Kidney (tissue), 13 donors: ENCODE measurements at regions not wholly inside any gene's neighbourhood (a gene's known extent, or its start where the extent isn't known, plus 50 kb on each side); places are given as distances from the start of the nearest gene placed in this dataset.

Experiments used
- DNase-seq, 5 donors: peaks; one replicate each; pipeline ENCODE4 v3.0.0-alpha.2; 2013 to 2020
- FAIRE-seq: peaks from 2 replicates; lab custom pipeline; 2012; peaks lifted over from hg19 to GRCh38; lab: Jason Lieb, UNC
- H3K27ac ChIP-seq, 2 donors: one replicate each; pipeline ENCODE4 v1.7.0; 2013; ENCODE audit warnings: low read depth in 2 of 2, low read length in 2 of 2, inconsistent platforms in 1 of 2
- H3K27me3 ChIP-seq: one replicate; pipeline ENCODE4 v1.7.1; 2013; ENCODE audit warnings: low read length, inconsistent platforms; ENCODE audit not compliant: control insufficient read depth, insufficient read depth
- H3K36me3 ChIP-seq, 3 donors: one replicate each; pipeline versions ENCODE4 v1.7.0 to v1.7.1; 2013; ENCODE audit warnings: low read length in 3 of 3, control low read depth in 1 of 3, inconsistent platforms in 1 of 3; ENCODE audit not compliant: insufficient read depth in 3 of 3, control insufficient read depth in 2 of 3
- H3K4me1 ChIP-seq, 3 donors: one replicate each; pipeline versions ENCODE4 v1.7.0 to v1.7.1; 2013; ENCODE audit warnings: low read length in 3 of 3, inconsistent platforms in 1 of 3, low read depth in 1 of 3; ENCODE audit not compliant: control insufficient read depth in 2 of 3, insufficient read depth in 2 of 3
- H3K4me3 ChIP-seq, 3 donors: one replicate each; pipeline versions ENCODE4 v1.7.0 to v1.8.1; 2013; ENCODE audit warnings: low read length in 3 of 3, control low read depth in 1 of 3, inconsistent platforms in 1 of 3
- H3K9ac ChIP-seq, 3 donors: one replicate each; pipeline versions ENCODE4 v1.7.0 to v1.7.1; 2013; ENCODE audit warnings: low read length in 3 of 3, control low read depth in 1 of 3, inconsistent platforms in 1 of 3
- H3K9me3 ChIP-seq, 3 donors: one replicate each; pipeline versions ENCODE4 v1.7.0 to v1.7.1; 2013; ENCODE audit warnings: low read length in 3 of 3, control low read depth in 1 of 3, inconsistent platforms in 1 of 3; ENCODE audit not compliant: control insufficient read depth in 2 of 3, insufficient read depth in 1 of 3
- intact Hi-C: fragments of 100-400 bp; cut with DNase I; formaldehyde crosslinking; loops from one replicate; pipeline ENCODE4 v1.11.1; 2022
- TF ChIP-seq, protein P1 (sequence below): IDR thresholded peaks from 3 replicates; pipeline ENCODE4 v1.5.1; 2012; ENCODE audit warnings: mild to moderate bottlenecking, moderate library complexity, borderline replicate concordance; ENCODE audit not compliant: insufficient read depth; ENCODE audit errors: extremely low read depth
- donor health status: control.
- donor health status: control.
- donor health status: control.
- donor health status: control.
- donor health status: control.
- donor health status: DM: yes; HTN: yes; CAD: no.
- donor health status: Normal renal cell carcinoma (clear cell type).

DNA sequence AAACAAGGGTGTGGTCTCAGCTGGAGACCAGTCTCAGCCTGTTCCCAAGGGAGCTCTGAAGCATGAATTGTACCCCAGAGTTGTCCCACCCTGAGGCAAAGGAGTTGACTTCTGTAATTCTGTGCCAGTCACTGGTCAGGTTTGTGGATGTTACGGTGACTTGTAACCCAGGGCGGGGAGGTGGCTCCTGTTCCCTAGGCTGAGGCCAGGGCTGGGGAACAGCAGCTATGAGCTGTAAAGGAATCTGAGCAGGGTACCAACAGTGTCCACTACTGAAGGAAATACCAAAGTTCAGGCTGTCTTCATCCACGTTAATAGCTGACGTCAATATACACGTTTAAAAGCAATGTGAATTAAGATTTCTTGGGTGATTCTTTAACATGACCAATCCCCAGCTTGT lies 266.2 kb downstream of the ABHD5 start:
- intact Hi-C loops, result no loop called here
- FAIRE-seq (no peak), DNase-seq (peak in 1 of 5 donors; percentile 42)
- H3K4me3 ChIP-seq, result no peak overlapping the region
- H3K36me3 ChIP-seq, result no peaks in the 10 kb centered on the region
- no peak overlapping the region for H3K27ac ChIP-seq
- H3K27me3 ChIP-seq, result no peaks in the 10 kb centered on the region
- H3K4me1 ChIP-seq, result no peaks in the 10 kb centered on the region
- TF ChIP-seq, protein P1, sequence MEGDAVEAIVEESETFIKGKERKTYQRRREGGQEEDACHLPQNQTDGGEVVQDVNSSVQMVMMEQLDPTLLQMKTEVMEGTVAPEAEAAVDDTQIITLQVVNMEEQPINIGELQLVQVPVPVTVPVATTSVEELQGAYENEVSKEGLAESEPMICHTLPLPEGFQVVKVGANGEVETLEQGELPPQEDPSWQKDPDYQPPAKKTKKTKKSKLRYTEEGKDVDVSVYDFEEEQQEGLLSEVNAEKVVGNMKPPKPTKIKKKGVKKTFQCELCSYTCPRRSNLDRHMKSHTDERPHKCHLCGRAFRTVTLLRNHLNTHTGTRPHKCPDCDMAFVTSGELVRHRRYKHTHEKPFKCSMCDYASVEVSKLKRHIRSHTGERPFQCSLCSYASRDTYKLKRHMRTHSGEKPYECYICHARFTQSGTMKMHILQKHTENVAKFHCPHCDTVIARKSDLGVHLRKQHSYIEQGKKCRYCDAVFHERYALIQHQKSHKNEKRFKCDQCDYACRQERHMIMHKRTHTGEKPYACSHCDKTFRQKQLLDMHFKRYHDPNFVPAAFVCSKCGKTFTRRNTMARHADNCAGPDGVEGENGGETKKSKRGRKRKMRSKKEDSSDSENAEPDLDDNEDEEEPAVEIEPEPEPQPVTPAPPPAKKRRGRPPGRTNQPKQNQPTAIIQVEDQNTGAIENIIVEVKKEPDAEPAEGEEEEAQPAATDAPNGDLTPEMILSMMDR, result no peak
- no peaks in the 10 kb centered on the region for H3K9me3 ChIP-seq
- H3K9ac ChIP-seq, result no peak overlapping the region

DNA sequence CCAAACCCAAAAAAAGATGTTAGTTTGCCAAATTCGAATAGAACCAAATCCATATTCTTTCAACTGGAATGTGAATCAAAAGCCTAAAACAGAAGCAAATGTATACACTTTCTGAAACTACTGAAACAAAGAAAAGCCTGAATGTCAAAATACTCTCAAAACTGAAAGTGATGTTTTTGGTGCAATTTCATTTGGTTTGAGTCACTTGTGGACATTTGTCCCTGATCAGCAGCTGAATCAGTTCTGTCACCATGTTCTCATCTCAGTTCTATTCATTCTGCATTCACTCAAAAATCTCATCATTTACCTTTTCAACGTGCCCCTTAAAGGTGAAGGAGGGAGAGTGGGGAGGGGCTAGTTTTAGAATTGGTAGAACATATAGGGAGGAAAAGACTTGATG lies 266.8 kb downstream of the ABHD5 start:
- no peaks in the 10 kb centered on the region for H3K36me3 ChIP-seq
- DNase-seq (no peak), FAIRE-seq (no peak)
- no peak overlapping the region for H3K9ac ChIP-seq
- no peak overlapping the region for H3K27ac ChIP-seq
- TF ChIP-seq, protein P1, result no peak
- no peak overlapping the region for H3K4me3 ChIP-seq
- H3K4me1 ChIP-seq, result no peaks in the 10 kb centered on the region
- H3K27me3 ChIP-seq, result no peaks in the 10 kb centered on the region
- H3K9me3 ChIP-seq, result no peaks in the 10 kb centered on the region
- intact Hi-C loops, result no loop called here

DNA sequence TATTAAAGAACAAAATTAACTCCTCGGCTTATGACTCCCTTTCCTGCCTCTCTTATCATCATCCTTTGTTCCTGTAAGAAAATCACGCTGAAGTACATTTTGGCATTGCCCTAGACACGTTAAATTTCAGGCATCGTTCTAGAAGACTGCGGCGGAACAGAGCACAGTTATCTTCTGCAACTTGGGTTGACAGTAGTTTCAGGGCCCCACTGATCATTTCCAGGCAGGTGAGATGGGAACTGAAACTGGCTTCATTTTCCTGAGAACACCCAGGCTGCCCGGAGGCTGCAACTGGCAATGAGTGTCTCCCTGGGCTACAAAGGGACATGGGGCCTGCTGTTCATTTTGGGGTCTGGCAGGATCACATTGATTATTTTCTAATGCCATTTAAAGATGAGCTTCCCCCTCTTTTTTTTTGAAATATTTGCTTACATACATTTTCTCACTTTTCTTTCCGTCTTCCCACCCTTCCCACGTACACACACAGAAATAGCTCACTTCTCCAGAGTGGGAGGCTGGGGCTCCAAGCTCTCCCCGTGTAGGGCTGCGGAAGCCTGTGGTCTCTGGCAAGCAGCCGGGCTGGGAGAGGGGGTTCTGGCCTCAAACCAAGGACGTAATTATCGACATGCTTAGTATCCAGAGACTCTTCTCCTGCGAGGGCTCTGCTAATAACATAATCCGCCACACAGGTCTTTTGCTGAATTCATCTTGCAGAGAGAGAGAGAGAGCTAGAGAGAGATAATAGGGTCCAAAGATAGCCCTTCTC lies 267.4 kb downstream of the ABHD5 start:
- FAIRE-seq (no peak), DNase-seq (peak in 1 of 5 donors; percentile 39)
- no peaks in the 10 kb centered on the region for H3K36me3 ChIP-seq
- H3K9me3 ChIP-seq, result no peaks in the 10 kb centered on the region
- no peaks in the 10 kb centered on the region for H3K4me1 ChIP-seq
- no peak overlapping the region for H3K9ac ChIP-seq
- intact Hi-C loops, result no loop called here
- no peak overlapping the region for H3K27ac ChIP-seq
- H3K27me3 ChIP-seq, result no peaks in the 10 kb centered on the region
- H3K4me3 ChIP-seq, result no peak overlapping the region
- TF ChIP-seq, protein P1, result no peak
